BLaER1 treated with 17β-estradiol and CSF1 and Interleukin-3, amounts not matched to agents 10 nM and 100 nM (cell line): ENCODE measurements at regions not wholly inside any gene's neighbourhood (a gene's known extent, or its start where the extent isn't known, plus 50 kb on each side); places are given as distances from the start of the nearest gene placed in this dataset.

ENCODE experiments used
- H3K27ac ChIP-seq, 11 experiments: shearing (Covaris generic); formaldehyde crosslinking; 2 replicates each; pipeline ENCODE4 v1.8.1; 2022
- H3K27me3 ChIP-seq, 11 experiments: shearing (Covaris generic); formaldehyde crosslinking; 2 replicates each; pipeline ENCODE4 v1.8.1; 2022
- H3K36me3 ChIP-seq, 11 experiments: shearing (Covaris generic); formaldehyde crosslinking; 2 replicates each; pipeline ENCODE4 v1.8.1; 2022
- H3K4me1 ChIP-seq, 10 experiments: shearing (Covaris generic); formaldehyde crosslinking; 2 replicates each; pipeline ENCODE4 v1.8.1; 2022
- H3K4me2 ChIP-seq, 11 experiments: shearing (Covaris generic); formaldehyde crosslinking; 2 replicates each; pipeline ENCODE4 v1.8.1; 2022
- H3K4me3 ChIP-seq, 10 experiments: shearing (Covaris generic); formaldehyde crosslinking; 2 replicates each; pipeline ENCODE4 v1.8.1; 2022
- H3K9ac ChIP-seq, 11 experiments: shearing (Covaris generic); formaldehyde crosslinking; 2 replicates each; pipeline ENCODE4 v1.8.1; 2022
- H3K9me3 ChIP-seq, 11 experiments: shearing (Covaris generic); formaldehyde crosslinking; replicated peaks in 1 of 11; 2 replicates each; pipeline ENCODE4 v1.8.1; 2022
- H4K20me1 ChIP-seq, 11 experiments: shearing (Covaris generic); formaldehyde crosslinking; 2 replicates each; pipeline ENCODE4 v1.8.1; 2022
- Cebpa-rat ChIP-seq, 11 experiments: shearing (Covaris generic); IDR thresholded peaks; 2 replicates each; pipeline ENCODE4 v1.8.1; 2022

GRCh38 chr10:123454987-123455386 lies 211.2 kb upstream of the GPR26 start:
- Histone ChIP-seq H3K4me2 (no peak overlapping the region), H3K4me3 (no peak overlapping the region), H3K9ac (no peak overlapping the region), H3K36me3 (no peaks in the 10 kb centered on the region; a peak in 1 of 22 replicates), H3K4me1 (peaks cover 5 to 27% (median 14%) of the 10 kb centered on the region in 10 experiments; a peak in 17 of 20 replicates), H3K27ac (no peak overlapping the region), H4K20me1 (no peaks in the 10 kb centered on the region), H3K27me3 (no peaks in the 10 kb centered on the region), H3K9me3 (peaks cover 0 to 38% (median 17%) of the 10 kb centered on the region in 11 experiments; a peak in 19 of 22 replicates)
- no peak for TF ChIP-seq Cebpa-rat (IDR thresholded peaks at IDR 0.05)

- Histone ChIP-seq H3K4me1 (peaks cover 5 to 36% (median 23%) of the 10 kb centered on the region in 10 experiments; a peak in 19 of 20 replicates), H3K9ac (no peak overlapping the region), H3K36me3 (no peaks in the 10 kb centered on the region; a peak in 1 of 22 replicates), H4K20me1 (no peaks in the 10 kb centered on the region), H3K4me2 (no peak overlapping the region), H3K9me3 (peaks cover 0 to 38% (median 17%) of the 10 kb centered on the region in 11 experiments; a peak in 19 of 22 replicates), H3K27me3 (no peaks in the 10 kb centered on the region), H3K27ac (no peak overlapping the region), H3K4me3 (no peak overlapping the region)
- no peak for TF ChIP-seq Cebpa-rat (IDR thresholded peaks at IDR 0.05)
Observed at GRCh38 chr10:123455861-123456260, 210.3 kb upstream of the GPR26 start.

GRCh38 chr10:123458933-123459332 lies 207.2 kb upstream of the GPR26 start:
- Histone ChIP-seq H3K4me2 (peak overlapping the region; percentile 13 to 60 (median 35); a peak in 17 of 22 replicates), H4K20me1 (no peaks in the 10 kb centered on the region), H3K9me3 (peaks cover 0 to 38% (median 17%) of the 10 kb centered on the region in 11 experiments; a peak in 19 of 22 replicates), H3K9ac (no peak overlapping the region), H3K27ac (no peak overlapping the region), H3K4me1 (peaks cover 28 to 56% (median 44%) of the 10 kb centered on the region in 10 experiments), H3K27me3 (no peaks in the 10 kb centered on the region), H3K36me3 (no peaks in the 10 kb centered on the region; a peak in 1 of 22 replicates), H3K4me3 (no peak overlapping the region)
- no peak for TF ChIP-seq Cebpa-rat (IDR thresholded peaks at IDR 0.05)

DNA sequence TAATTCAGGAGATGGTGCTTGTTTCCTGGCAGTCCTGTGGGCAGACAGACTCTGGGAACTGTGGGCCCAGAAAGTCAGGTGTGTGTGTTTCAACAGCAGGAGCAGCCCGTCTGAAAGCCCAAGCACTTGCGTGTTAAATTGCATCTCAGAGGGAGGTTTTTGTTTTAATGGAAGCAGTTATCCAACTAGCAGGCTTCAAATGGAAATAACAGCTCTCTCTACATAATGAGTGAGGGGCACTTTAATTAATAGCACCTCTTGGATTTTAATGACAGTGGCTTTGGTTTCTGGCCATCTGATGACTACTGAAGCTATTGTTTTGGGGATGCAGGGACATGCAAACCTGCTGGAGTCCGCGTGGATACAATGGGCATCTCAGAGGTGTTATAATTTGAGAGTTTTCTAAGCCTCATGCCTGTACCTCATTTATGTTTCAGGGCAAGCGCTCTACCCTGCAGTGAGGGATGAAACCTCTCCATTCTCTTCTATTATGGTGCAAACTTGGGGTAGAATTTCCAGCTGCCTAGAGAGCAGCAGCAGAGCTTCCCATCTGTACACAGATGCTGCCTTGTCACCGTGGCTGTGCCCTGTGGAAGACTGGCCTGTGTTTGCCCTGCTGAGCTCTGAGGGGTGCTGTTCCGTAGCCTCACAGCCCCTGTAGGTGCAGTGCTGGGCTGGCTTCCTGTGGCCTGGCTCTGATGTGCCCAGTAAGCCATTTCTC lies 206.6 kb upstream of the GPR26 start:
- Histone ChIP-seq H3K9me3 (peaks cover 0 to 38% (median 17%) of the 10 kb centered on the region in 11 experiments; a peak in 19 of 22 replicates), H3K36me3 (no peaks in the 10 kb centered on the region; a peak in 1 of 22 replicates), H3K9ac (no peak overlapping the region), H3K4me1 (peaks cover 34 to 62% (median 50%) of the 10 kb centered on the region in 10 experiments), H3K27ac (no peak overlapping the region), H3K4me2 (peak overlapping the region in 5 of 11 experiments; percentile 37 to 60 (median 47); a peak in 7 of 22 replicates), H4K20me1 (no peaks in the 10 kb centered on the region), H3K27me3 (no peaks in the 10 kb centered on the region), H3K4me3 (no peak overlapping the region)
- no peak for TF ChIP-seq Cebpa-rat (IDR thresholded peaks at IDR 0.05)

- Histone ChIP-seq H3K9me3 (peaks cover 0 to 16% (median 9%) of the 10 kb centered on the region in 11 experiments; a peak in 15 of 22 replicates), H3K27me3 (no peaks in the 10 kb centered on the region), H4K20me1 (no peaks in the 10 kb centered on the region), H3K4me2 (peak overlapping the region in 8 of 11 experiments; percentile 5 to 74 (median 61); a peak in 13 of 22 replicates), H3K9ac (no peak overlapping the region), H3K4me3 (no peak overlapping the region), H3K27ac (no peak overlapping the region), H3K36me3 (no peaks in the 10 kb centered on the region), H3K4me1 (peaks cover 39 to 67% (median 59%) of the 10 kb centered on the region in 10 experiments)
- no peak for TF ChIP-seq Cebpa-rat (IDR thresholded peaks at IDR 0.05)
Observed at GRCh38 chr10:123462246-123462645, 203.9 kb upstream of the GPR26 start.

GRCh38 chr10:123462756-123463155 lies 203.4 kb upstream of the GPR26 start:
- Histone ChIP-seq H3K27ac (no peak overlapping the region), H3K4me3 (no peak overlapping the region), H3K4me1 (peaks cover 39 to 66% (median 58%) of the 10 kb centered on the region in 10 experiments), H3K27me3 (no peaks in the 10 kb centered on the region), H3K36me3 (no peaks in the 10 kb centered on the region), H4K20me1 (no peaks in the 10 kb centered on the region), H3K9me3 (peaks cover 0 to 16% (median 9%) of the 10 kb centered on the region in 11 experiments; a peak in 15 of 22 replicates), H3K4me2 (peak overlapping the region; percentile 11 to 74 (median 56); a peak in 20 of 22 replicates), H3K9ac (no peak overlapping the region)
- no peak for TF ChIP-seq Cebpa-rat (IDR thresholded peaks at IDR 0.05)

GRCh38 chr10:123463181-123463580 lies 203.0 kb upstream of the GPR26 start:
- no peak overlapping the region; a peak in 1 of 22 replicates for H3K9ac ChIP-seq

DNA sequence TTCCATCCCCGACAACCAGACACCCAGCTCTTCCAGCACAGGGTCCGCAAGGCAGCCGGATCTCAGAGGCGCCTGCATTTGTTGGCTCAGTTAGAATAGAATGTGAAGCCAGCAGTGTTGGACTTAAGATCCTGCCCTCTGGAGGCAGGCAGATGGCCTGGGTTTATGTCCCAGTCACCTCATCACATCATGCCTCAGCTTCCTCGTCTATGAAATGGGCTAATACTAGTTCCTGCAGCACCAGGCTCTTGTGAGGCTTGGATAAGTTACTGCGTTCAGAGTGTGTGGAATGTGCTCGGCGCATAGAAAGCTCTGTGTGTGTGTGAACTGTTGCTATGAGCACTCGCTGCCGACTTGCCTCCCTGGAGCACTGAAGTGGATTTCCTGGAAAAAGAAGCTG lies 202.5 kb upstream of the GPR26 start:
- Histone ChIP-seq H3K9me3 (peaks cover 0 to 13% (median 7%) of the 10 kb centered on the region in 11 experiments; a peak in 15 of 22 replicates), H3K27me3 (no peaks in the 10 kb centered on the region), H3K36me3 (no peaks in the 10 kb centered on the region), H4K20me1 (no peaks in the 10 kb centered on the region), H3K4me1 (peaks cover 37 to 63% (median 55%) of the 10 kb centered on the region in 10 experiments), H3K4me2 (peak overlapping the region; percentile 13 to 74 (median 56)), H3K9ac (no peak overlapping the region), H3K4me3 (no peak overlapping the region), H3K27ac (no peak overlapping the region; a peak in 1 of 22 replicates)
- no peak for TF ChIP-seq Cebpa-rat (IDR thresholded peaks at IDR 0.05)

More at GRCh38 chr10:123463181-123463580, 203.0 kb upstream of the GPR26 start:
- no peaks in the 10 kb centered on the region for H3K27me3 ChIP-seq
- H3K4me2 ChIP-seq: peak overlapping the region; percentile 11 to 74 (median 56); a peak in 20 of 22 replicates
- H3K4me1 ChIP-seq: peaks cover 39 to 66% (median 58%) of the 10 kb centered on the region in 10 experiments
- no peaks in the 10 kb centered on the region for H4K20me1 ChIP-seq
- TF ChIP-seq Cebpa-rat (IDR thresholded peaks at IDR 0.05): 0 out of 22 replicates have a peak, but pooled peaks of 1 of the 11 experiments have one; percentile 16
- no peaks in the 10 kb centered on the region for H3K36me3 ChIP-seq
- no peak overlapping the region for H3K4me3 ChIP-seq
- peaks cover 0 to 16% (median 9%) of the 10 kb centered on the region in 11 experiments; a peak in 15 of 22 replicates for H3K9me3 ChIP-seq
- H3K27ac ChIP-seq: no peak overlapping the region; a peak in 1 of 22 replicates
